ENCODE measurements at regions not wholly inside any gene's neighbourhood (a gene's known extent, or its start where the extent isn't known, plus 50 kb on each side); places are given as distances from the start of the nearest gene placed in this dataset.

DNA sequence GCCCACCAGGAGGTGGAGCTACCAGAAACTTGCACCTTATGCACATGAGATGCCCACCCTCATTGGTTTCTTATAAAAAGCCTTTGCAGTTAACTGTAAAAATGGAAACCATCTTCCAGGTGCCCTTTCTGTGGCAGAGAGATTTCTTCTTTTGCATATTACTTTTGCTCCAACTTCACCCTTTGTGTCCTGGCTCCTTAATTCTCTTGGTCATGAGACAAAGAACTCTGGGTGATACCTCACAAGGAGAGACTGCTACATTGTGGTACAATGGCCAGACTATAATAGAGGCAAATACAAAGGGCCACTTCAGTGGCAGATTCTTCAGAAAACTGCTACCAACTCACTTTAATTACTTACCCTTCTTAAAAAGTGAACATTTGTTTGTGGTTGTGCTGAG is 76.4 kb upstream of the PTER start:
- TF ChIP-seq CTCF (IDR thresholded peaks at IDR 0.05; ENCODE audit: insufficient read depth, low read length, poor library complexity, severe bottlenecking) (no peak), EZH2phosphoT487 (conservative IDR thresholded peaks at IDR 0.05; ENCODE audit: low read length) (no peak)

All from SU-DHL-6 (cell line).